ENCODE measurements at regions not wholly inside any gene's neighbourhood (a gene's known extent, or its start where the extent isn't known, plus 50 kb on each side); places are given as distances from the start of the nearest gene placed in this dataset.

- TF ChIP-seq POLR2A (IDR thresholded peaks at IDR 0.05) = no peak
- TF ChIP-seq POLR2AphosphoS5 (IDR thresholded peaks at IDR 0.05) = no peak
- TF ChIP-seq EP300 (IDR thresholded peaks at IDR 0.05) = no peak
- TF ChIP-seq, protein P1, sequence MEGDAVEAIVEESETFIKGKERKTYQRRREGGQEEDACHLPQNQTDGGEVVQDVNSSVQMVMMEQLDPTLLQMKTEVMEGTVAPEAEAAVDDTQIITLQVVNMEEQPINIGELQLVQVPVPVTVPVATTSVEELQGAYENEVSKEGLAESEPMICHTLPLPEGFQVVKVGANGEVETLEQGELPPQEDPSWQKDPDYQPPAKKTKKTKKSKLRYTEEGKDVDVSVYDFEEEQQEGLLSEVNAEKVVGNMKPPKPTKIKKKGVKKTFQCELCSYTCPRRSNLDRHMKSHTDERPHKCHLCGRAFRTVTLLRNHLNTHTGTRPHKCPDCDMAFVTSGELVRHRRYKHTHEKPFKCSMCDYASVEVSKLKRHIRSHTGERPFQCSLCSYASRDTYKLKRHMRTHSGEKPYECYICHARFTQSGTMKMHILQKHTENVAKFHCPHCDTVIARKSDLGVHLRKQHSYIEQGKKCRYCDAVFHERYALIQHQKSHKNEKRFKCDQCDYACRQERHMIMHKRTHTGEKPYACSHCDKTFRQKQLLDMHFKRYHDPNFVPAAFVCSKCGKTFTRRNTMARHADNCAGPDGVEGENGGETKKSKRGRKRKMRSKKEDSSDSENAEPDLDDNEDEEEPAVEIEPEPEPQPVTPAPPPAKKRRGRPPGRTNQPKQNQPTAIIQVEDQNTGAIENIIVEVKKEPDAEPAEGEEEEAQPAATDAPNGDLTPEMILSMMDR (IDR thresholded peaks at IDR 0.05) = no peak
- Histone ChIP-seq H3K27me3 (no peaks in the 10 kb centered on the region), H3K9me3 (no peaks in the 10 kb centered on the region), H3K27ac (no peak overlapping the region), H3K36me3 (no peaks in the 10 kb centered on the region), H3K4me1 (peaks cover 0 to 5% (median 0%) of the 10 kb centered on the region in 4 donors), H3K4me3 (no peak overlapping the region)
- intact Hi-C loops (cut with DNase I) = no loop called here
- WGBS, 2 donors = 64 to 67% methylated on average over 1 of the region's 1 CpG
- DNase-seq = no peak
These were observed 250.1 kb upstream of the DCN start for GRCh38 chr12:91432755-91433154.

- H3K4me1 ChIP-seq = peaks cover 0 to 5% (median 0%) of the 10 kb centered on the region in 4 donors
- no peak overlapping the region for H3K4me3 ChIP-seq
- WGBS, 2 donors = 54 to 83% methylated on average over 2 of the region's 2 CpGs
- intact Hi-C loops (cut with DNase I) = no loop called here
- H3K27me3 ChIP-seq = no peaks in the 10 kb centered on the region
- no peak overlapping the region for H3K27ac ChIP-seq
- no peak for DNase-seq
- TF ChIP-seq POLR2AphosphoS5 (IDR thresholded peaks at IDR 0.05) = no peak
- TF ChIP-seq EP300 (IDR thresholded peaks at IDR 0.05) = no peak
- TF ChIP-seq, protein P1 (IDR thresholded peaks at IDR 0.05) = no peak
- no peak for TF ChIP-seq POLR2A (IDR thresholded peaks at IDR 0.05)
- no peaks in the 10 kb centered on the region for H3K9me3 ChIP-seq
- H3K36me3 ChIP-seq = no peaks in the 10 kb centered on the region
These were observed 249.5 kb upstream of the DCN start for GRCh38 chr12:91432089-91432488.

DNA sequence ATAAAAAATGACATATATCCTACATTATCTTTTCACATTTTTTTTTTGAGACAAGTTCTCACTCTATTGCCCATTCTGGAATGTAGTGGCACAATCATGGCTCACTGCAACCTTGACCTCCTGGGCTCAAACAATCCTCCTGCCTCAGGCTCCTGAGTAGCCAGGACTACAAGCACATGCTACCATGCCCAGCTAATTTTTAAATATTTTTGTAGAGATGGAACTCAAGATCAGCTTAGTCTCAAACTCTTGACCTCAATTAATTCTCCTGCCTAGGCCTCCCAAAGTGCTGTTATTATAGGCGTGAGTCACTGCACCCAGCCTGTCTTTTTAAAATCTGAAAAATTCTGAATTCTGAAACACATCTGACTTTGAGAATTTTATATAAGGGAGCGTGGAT, 241.9 kb upstream of the DCN start:
- Histone ChIP-seq H3K36me3 (no peaks in the 10 kb centered on the region), H3K27me3 (no peaks in the 10 kb centered on the region), H3K4me1 (peaks cover 0 to 8% (median 7%) of the 10 kb centered on the region in 4 donors), H3K4me3 (no peak overlapping the region), H3K9me3 (no peaks in the 10 kb centered on the region), H3K27ac (no peak overlapping the region)
- DNase-seq = no peak
- TF ChIP-seq EP300 (IDR thresholded peaks at IDR 0.05) (no peak), POLR2A (IDR thresholded peaks at IDR 0.05) (no peak), POLR2AphosphoS5 (IDR thresholded peaks at IDR 0.05) (no peak)
- TF ChIP-seq, protein P1 (IDR thresholded peaks at IDR 0.05) = no peak
- intact Hi-C loops (cut with DNase I) = no loop called here
- 89 to 96% methylated on average over 2 of the region's 2 CpGs for WGBS, 2 donors

- no peak overlapping the region for H3K27ac ChIP-seq
- TF ChIP-seq EP300 (IDR thresholded peaks at IDR 0.05) (no peak), POLR2AphosphoS5 (IDR thresholded peaks at IDR 0.05) (no peak), POLR2A (IDR thresholded peaks at IDR 0.05) (no peak)
- TF ChIP-seq, protein P1 (IDR thresholded peaks at IDR 0.05) = no peak
- no peaks in the 10 kb centered on the region for H3K9me3 ChIP-seq
- peaks cover 0 to 8% (median 7%) of the 10 kb centered on the region in 4 donors for H3K4me1 ChIP-seq
- H3K36me3 ChIP-seq = no peaks in the 10 kb centered on the region
- WGBS, 2 donors = 56 to 61% methylated on average over 2 of the region's 2 CpGs
- DNase-seq = no peak
- H3K4me3 ChIP-seq = no peak overlapping the region
- H3K27me3 ChIP-seq = no peaks in the 10 kb centered on the region
- intact Hi-C loops (cut with DNase I) = no loop called here
These were observed 241.1 kb upstream of the DCN start for GRCh38 chr12:91423693-91424050.

Measured in sigmoid colon (tissue), 6 donors.